ENCODE measurements at regions not wholly inside any gene's neighbourhood (a gene's known extent, or its start where the extent isn't known, plus 50 kb on each side); places are given as distances from the start of the nearest gene placed in this dataset.

GRCh38 chr10:107481224-107481623 is 316.7 kb upstream of the SORCS1 start:
- TF ChIP-seq SP3 (tag by site-specific recombination; IDR thresholded peaks at IDR 0.05) (no peak), ZSCAN5A (tag by site-specific recombination; IDR thresholded peaks at IDR 0.05) (no peak), ZNF660 (tag by site-specific recombination; IDR thresholded peaks at IDR 0.05) (no peak), GLI2 (tag by site-specific recombination; IDR thresholded peaks at IDR 0.05; ENCODE audit: borderline replicate concordance, low read depth) (no peak), ZBTB26 (tag by site-specific recombination; optimal IDR thresholded peaks at IDR 0.05) (no peak), ZNF707 (tag by site-specific recombination; IDR thresholded peaks at IDR 0.05) (no peak), ZNF629 (tag by site-specific recombination; IDR thresholded peaks at IDR 0.05) (no peak), KLF10 (tag by site-specific recombination; IDR thresholded peaks at IDR 0.05) (no peak), ZNF19 (tag by site-specific recombination; IDR thresholded peaks at IDR 0.05; ENCODE audit: low read depth) (no peak), KLF7 (tag by site-specific recombination; IDR thresholded peaks at IDR 0.05; ENCODE audit: borderline replicate concordance) (no peak), ZNF561 (tag by site-specific recombination; IDR thresholded peaks at IDR 0.05; ENCODE audit: borderline replicate concordance) (no peak)
- ChIA-PET CTCF (interaction anchor here (1.1 kb wide), 1 partner anchor 27 kb away, joined by 3 read pairs; no protein-coding TSS in a partner anchor), POLR2A (no interaction called here)
- no peak overlapping the region for H3K4me3 ChIP-seq (ENCODE audit: low read depth, low read length)
- no peaks in the 10 kb centered on the region for H3K9me3 ChIP-seq (ENCODE audit: control insufficient read depth, insufficient read depth, low read depth, low read length)
- no peaks in the 10 kb centered on the region for H3K4me1 ChIP-seq (ENCODE audit: control insufficient read depth, insufficient read depth, low read length)
- no peak overlapping the region for H3K27ac ChIP-seq (ENCODE audit: extremely low read depth, low read depth, low read length)
- no peaks in the 10 kb centered on the region for H3K36me3 ChIP-seq (ENCODE audit: control insufficient read depth in 2 of 2, insufficient read depth in 1 of 2, low read length in 2 of 2)

- H3K9me3 ChIP-seq (ENCODE audit: control insufficient read depth, insufficient read depth, low read depth, low read length) = no peaks in the 10 kb centered on the region
- TF ChIP-seq ZNF623 (tag by site-specific recombination; IDR thresholded peaks at IDR 0.05) = no peak
- TF ChIP-seq ZNF138 (tag by site-specific recombination; IDR thresholded peaks at IDR 0.05; ENCODE audit: borderline replicate concordance) = no peak
- TF ChIP-seq ZNF140 (tag by site-specific recombination; IDR thresholded peaks at IDR 0.05) = no peak
- TF ChIP-seq SCRT2 (tag by site-specific recombination; IDR thresholded peaks at IDR 0.05) = no peak
- no peak for TF ChIP-seq KLF8 (tag by site-specific recombination; IDR thresholded peaks at IDR 0.05)
- no peak for TF ChIP-seq ZNF677 (tag by site-specific recombination; IDR thresholded peaks at IDR 0.05)
- no peak for TF ChIP-seq ZNF76 (tag by site-specific recombination; IDR thresholded peaks at IDR 0.05; ENCODE audit: borderline replicate concordance, low read depth)
- no peak for TF ChIP-seq ZBTB1 (tag by site-specific recombination; IDR thresholded peaks at IDR 0.05)
- TF ChIP-seq ZNF184 (tag by site-specific recombination; IDR thresholded peaks at IDR 0.05) = no peak
- TF ChIP-seq ZNF830 (tag by site-specific recombination; IDR thresholded peaks at IDR 0.05; ENCODE audit: low read depth) = no peak
- H3K27ac ChIP-seq (ENCODE audit: extremely low read depth, low read depth, low read length) = no peak overlapping the region
- ChIA-PET CTCF (no interaction called here), POLR2A (no interaction called here)
- H3K4me1 ChIP-seq (ENCODE audit: control insufficient read depth, insufficient read depth, low read length) = no peaks in the 10 kb centered on the region
- H3K36me3 ChIP-seq (ENCODE audit: control insufficient read depth in 2 of 2, insufficient read depth in 1 of 2, low read length in 2 of 2) = no peaks in the 10 kb centered on the region
- H3K4me3 ChIP-seq (ENCODE audit: low read depth, low read length) = no peak overlapping the region
Measured at GRCh38 chr10:107480781-107481180, 316.3 kb upstream of the SORCS1 start.

GRCh38 chr10:107477266-107477665 is 312.8 kb upstream of the SORCS1 start:
- Histone ChIP-seq H3K4me1 (ENCODE audit: control insufficient read depth, insufficient read depth, low read length) (no peaks in the 10 kb centered on the region), H3K4me3 (ENCODE audit: low read depth, low read length) (no peak overlapping the region), H3K36me3 (ENCODE audit: control insufficient read depth in 2 of 2, insufficient read depth in 1 of 2, low read length in 2 of 2) (no peaks in the 10 kb centered on the region), H3K9me3 (ENCODE audit: control insufficient read depth, insufficient read depth, low read depth, low read length) (no peaks in the 10 kb centered on the region), H3K27ac (ENCODE audit: extremely low read depth, low read depth, low read length) (no peak overlapping the region)
- POLR2A ChIA-PET = no interaction called here
- CTCF ChIA-PET = no interaction called here
- no peak for TF ChIP-seq ZBTB6 (tag by site-specific recombination; IDR thresholded peaks at IDR 0.05)
- TF ChIP-seq ZNF747 (tag by site-specific recombination; IDR thresholded peaks at IDR 0.05) = no peak
- no peak for TF ChIP-seq ZNF585B (tag by site-specific recombination; IDR thresholded peaks at IDR 0.05)
- TF ChIP-seq ZIC2 (tag by site-specific recombination; IDR thresholded peaks at IDR 0.05) = no peak
- no peak for TF ChIP-seq ZNF670 (tag by site-specific recombination; IDR thresholded peaks at IDR 0.05; ENCODE audit: low read depth)
- no peak for TF ChIP-seq ZNF449 (tag by site-specific recombination; IDR thresholded peaks at IDR 0.05)
- TF ChIP-seq ZXDB (tag by site-specific recombination; IDR thresholded peaks at IDR 0.05) = no peak
- TF ChIP-seq SCRT1 (tag by site-specific recombination; IDR thresholded peaks at IDR 0.05; ENCODE audit: borderline replicate concordance) = no peak
- no peak for TF ChIP-seq ZBTB20 (tag by site-specific recombination; IDR thresholded peaks at IDR 0.05)
- no peak for TF ChIP-seq ZNF112 (tag by site-specific recombination; IDR thresholded peaks at IDR 0.05)
